ENCODE measurements at regions not wholly inside any gene's neighbourhood (a gene's known extent, or its start where the extent isn't known, plus 50 kb on each side); places are given as distances from the start of the nearest gene placed in this dataset.

- Histone ChIP-seq H3K36me3 (ENCODE audit: insufficient read depth, low read length) (no peaks in the 10 kb centered on the region), H3K27me3 (ENCODE audit: control insufficient read depth in 1 of 2, insufficient read depth in 2 of 2, low read length in 2 of 2) (no peaks in the 10 kb centered on the region), H3K4me3 (ENCODE audit: low read depth in 1 of 2, low read length in 2 of 2) (no peak overlapping the region), H3K27ac (ENCODE audit: low read depth, low read length) (no peak overlapping the region), H3K9me3 (ENCODE audit: low read length) (no peaks in the 10 kb centered on the region), H3K4me1 (ENCODE audit: insufficient read depth, low read length) (no peaks in the 10 kb centered on the region), H3K9ac (ENCODE audit: low read length) (no peak overlapping the region)
Measured at GRCh38 chr2:58879834-58880233, 638.7 kb upstream of the FANCL start.

GRCh38 chr2:58878778-58879177 is 637.7 kb upstream of the FANCL start:
- no peaks in the 10 kb centered on the region for H3K36me3 ChIP-seq (ENCODE audit: insufficient read depth, low read length)
- no peak overlapping the region for H3K27ac ChIP-seq (ENCODE audit: low read depth, low read length)
- H3K4me1 ChIP-seq (ENCODE audit: insufficient read depth, low read length) = no peaks in the 10 kb centered on the region
- H3K9me3 ChIP-seq (ENCODE audit: low read length) = no peaks in the 10 kb centered on the region
- no peak overlapping the region for H3K4me3 ChIP-seq (ENCODE audit: low read depth in 1 of 2, low read length in 2 of 2)
- H3K27me3 ChIP-seq (ENCODE audit: control insufficient read depth in 1 of 2, insufficient read depth in 2 of 2, low read length in 2 of 2) = no peaks in the 10 kb centered on the region
- no peak overlapping the region for H3K9ac ChIP-seq (ENCODE audit: low read length)

DNA sequence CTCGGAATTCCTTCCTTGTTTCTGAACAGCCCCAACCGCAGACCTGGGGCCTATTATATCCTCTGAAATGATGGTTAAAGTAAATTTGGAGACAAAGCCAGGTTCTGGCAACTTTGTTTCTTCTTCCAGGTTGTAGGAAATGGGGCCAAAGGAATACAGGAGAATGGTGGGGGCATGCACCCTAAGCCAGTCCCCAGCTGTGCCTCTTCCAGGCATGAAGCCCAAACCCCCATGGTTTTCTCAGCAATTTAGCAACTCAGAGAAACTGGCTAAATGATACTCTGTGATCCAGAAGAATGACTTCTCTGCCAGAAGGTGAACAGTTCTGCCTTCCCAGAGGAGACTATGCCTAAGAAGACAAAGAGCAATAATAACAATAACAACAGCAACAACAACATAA is 635.0 kb upstream of the FANCL start:
- H3K27me3 ChIP-seq (ENCODE audit: control insufficient read depth in 1 of 2, insufficient read depth in 2 of 2, low read length in 2 of 2) = no peaks in the 10 kb centered on the region
- no peak overlapping the region for H3K27ac ChIP-seq (ENCODE audit: low read depth, low read length)
- no peak overlapping the region for H3K4me3 ChIP-seq (ENCODE audit: low read depth in 1 of 2, low read length in 2 of 2)
- no peaks in the 10 kb centered on the region for H3K4me1 ChIP-seq (ENCODE audit: insufficient read depth, low read length)
- H3K9me3 ChIP-seq (ENCODE audit: low read length) = no peaks in the 10 kb centered on the region
- no peak overlapping the region for H3K9ac ChIP-seq (ENCODE audit: low read length)
- no peaks in the 10 kb centered on the region for H3K36me3 ChIP-seq (ENCODE audit: insufficient read depth, low read length)

DNA sequence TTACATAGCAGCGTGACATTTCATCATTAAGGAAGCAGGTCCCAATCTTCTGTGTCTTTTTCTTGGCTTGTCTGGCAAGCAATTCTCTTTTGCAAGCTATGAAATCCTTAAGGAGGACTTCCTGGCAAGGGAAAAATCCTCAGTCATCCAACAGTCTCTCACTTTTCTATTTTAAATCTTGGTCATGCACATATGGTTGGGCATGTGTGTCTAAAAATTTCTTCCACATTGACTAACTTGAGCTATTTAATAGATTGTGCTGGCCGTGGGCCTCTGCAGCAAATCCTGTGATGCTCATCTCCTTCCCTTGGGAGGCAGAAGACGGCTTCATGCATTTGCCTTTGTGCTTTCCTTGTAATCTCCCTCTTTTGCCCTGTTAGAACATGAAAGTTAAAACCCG is 634.3 kb upstream of the FANCL start:
- no peak overlapping the region for H3K27ac ChIP-seq (ENCODE audit: low read depth, low read length)
- H3K4me3 ChIP-seq (ENCODE audit: low read depth in 1 of 2, low read length in 2 of 2) = no peak overlapping the region
- no peaks in the 10 kb centered on the region for H3K27me3 ChIP-seq (ENCODE audit: control insufficient read depth in 1 of 2, insufficient read depth in 2 of 2, low read length in 2 of 2)
- H3K9ac ChIP-seq (ENCODE audit: low read length) = no peak overlapping the region
- H3K4me1 ChIP-seq (ENCODE audit: insufficient read depth, low read length) = no peaks in the 10 kb centered on the region
- H3K9me3 ChIP-seq (ENCODE audit: low read length) = no peaks in the 10 kb centered on the region
- H3K36me3 ChIP-seq (ENCODE audit: insufficient read depth, low read length) = no peaks in the 10 kb centered on the region

DNA sequence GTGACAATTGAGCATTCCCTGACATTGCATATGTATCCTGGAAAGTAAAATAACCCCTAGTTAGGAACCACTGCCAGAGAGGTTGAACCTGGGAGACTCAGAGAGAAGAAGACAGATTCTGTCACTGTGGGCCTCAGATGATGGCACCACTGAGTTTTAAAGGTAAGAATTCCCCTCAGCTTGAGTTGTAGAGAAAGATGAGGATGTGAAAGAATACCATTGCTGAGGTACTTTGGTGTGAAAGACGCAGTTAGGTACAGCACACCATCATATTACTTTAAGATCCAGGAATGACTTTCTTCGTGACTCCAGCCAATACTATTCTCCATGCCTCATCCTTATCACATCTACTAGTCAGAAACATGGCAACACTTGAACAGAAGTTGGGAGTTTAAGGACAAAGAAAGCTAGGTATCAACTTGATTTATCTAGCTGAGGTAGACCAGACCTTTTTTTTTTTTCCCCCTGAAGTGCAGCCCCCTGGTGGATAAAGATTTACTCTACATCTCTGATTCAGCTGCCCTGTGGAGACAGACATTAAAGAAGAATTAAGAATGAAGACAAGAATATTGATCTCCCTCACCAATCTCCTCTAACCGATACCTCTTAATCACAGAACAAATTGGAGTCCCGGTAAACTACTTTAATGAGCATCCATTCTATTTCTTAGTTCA is 630.5 kb upstream of the FANCL start:
- no peaks in the 10 kb centered on the region for H3K27me3 ChIP-seq (ENCODE audit: control insufficient read depth in 1 of 2, insufficient read depth in 2 of 2, low read length in 2 of 2)
- H3K4me1 ChIP-seq (ENCODE audit: insufficient read depth, low read length) = no peaks in the 10 kb centered on the region
- no peaks in the 10 kb centered on the region for H3K9me3 ChIP-seq (ENCODE audit: low read length)
- H3K27ac ChIP-seq (ENCODE audit: low read depth, low read length) = no peak overlapping the region
- H3K36me3 ChIP-seq (ENCODE audit: insufficient read depth, low read length) = no peaks in the 10 kb centered on the region
- H3K4me3 ChIP-seq (ENCODE audit: low read depth in 1 of 2, low read length in 2 of 2) = no peak overlapping the region
- no peak overlapping the region for H3K9ac ChIP-seq (ENCODE audit: low read length)

DNA sequence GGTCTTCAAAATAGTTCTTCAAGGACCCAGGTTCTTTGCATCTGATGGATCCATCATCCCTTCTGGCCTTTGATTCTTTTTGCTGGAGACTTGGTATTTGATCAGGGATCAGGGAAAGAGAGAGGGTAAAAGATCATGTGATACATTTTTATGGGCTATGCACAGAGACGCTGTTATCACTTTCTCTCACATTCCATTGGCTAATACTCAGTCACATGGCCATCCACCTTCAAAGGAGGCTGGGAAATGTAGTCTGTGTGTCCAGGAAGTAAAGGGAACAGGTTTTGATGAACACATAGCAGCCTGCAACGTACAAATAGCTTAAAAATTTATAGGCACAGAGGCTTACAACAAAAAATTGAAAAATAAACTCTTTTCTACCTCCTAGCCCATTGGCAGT is 629.6 kb upstream of the FANCL start:
- H3K4me3 ChIP-seq (ENCODE audit: low read depth in 1 of 2, low read length in 2 of 2) = no peak overlapping the region
- no peaks in the 10 kb centered on the region for H3K4me1 ChIP-seq (ENCODE audit: insufficient read depth, low read length)
- no peaks in the 10 kb centered on the region for H3K36me3 ChIP-seq (ENCODE audit: insufficient read depth, low read length)
- H3K27ac ChIP-seq (ENCODE audit: low read depth, low read length) = no peak overlapping the region
- H3K9me3 ChIP-seq (ENCODE audit: low read length) = no peaks in the 10 kb centered on the region
- no peak overlapping the region for H3K9ac ChIP-seq (ENCODE audit: low read length)
- no peaks in the 10 kb centered on the region for H3K27me3 ChIP-seq (ENCODE audit: control insufficient read depth in 1 of 2, insufficient read depth in 2 of 2, low read length in 2 of 2)

- no peaks in the 10 kb centered on the region for H3K4me1 ChIP-seq (ENCODE audit: insufficient read depth, low read length)
- no peaks in the 10 kb centered on the region for H3K27me3 ChIP-seq (ENCODE audit: control insufficient read depth in 1 of 2, insufficient read depth in 2 of 2, low read length in 2 of 2)
- no peak overlapping the region for H3K27ac ChIP-seq (ENCODE audit: low read depth, low read length)
- H3K36me3 ChIP-seq (ENCODE audit: insufficient read depth, low read length) = no peaks in the 10 kb centered on the region
- no peak overlapping the region for H3K9ac ChIP-seq (ENCODE audit: low read length)
- no peak overlapping the region for H3K4me3 ChIP-seq (ENCODE audit: low read depth in 1 of 2, low read length in 2 of 2)
- no peaks in the 10 kb centered on the region for H3K9me3 ChIP-seq (ENCODE audit: low read length)
Measured at GRCh38 chr2:58866946-58867345, 625.8 kb upstream of the FANCL start.

DNA sequence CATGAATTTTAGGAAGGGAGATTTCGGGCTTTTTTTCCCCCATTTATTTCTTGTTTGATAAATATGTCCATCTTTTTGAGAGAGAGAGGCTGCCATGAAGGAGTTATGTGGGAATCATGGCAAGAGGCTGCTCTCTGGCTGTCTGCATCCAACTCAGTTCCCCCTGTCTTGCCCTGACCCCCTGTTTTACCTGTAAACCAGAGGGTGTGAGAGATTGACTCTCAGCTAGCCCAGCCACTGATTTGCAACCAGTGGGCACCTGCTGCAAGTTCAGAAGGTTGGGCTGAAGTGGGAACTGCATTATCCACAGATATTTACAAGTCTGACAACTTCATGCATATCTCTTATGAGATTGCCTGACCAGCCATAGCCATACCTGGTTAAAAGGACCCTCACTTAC is 625.4 kb upstream of the FANCL start:
- H3K36me3 ChIP-seq (ENCODE audit: insufficient read depth, low read length) = no peaks in the 10 kb centered on the region
- no peaks in the 10 kb centered on the region for H3K27me3 ChIP-seq (ENCODE audit: control insufficient read depth in 1 of 2, insufficient read depth in 2 of 2, low read length in 2 of 2)
- no peak overlapping the region for H3K27ac ChIP-seq (ENCODE audit: low read depth, low read length)
- no peak overlapping the region for H3K9ac ChIP-seq (ENCODE audit: low read length)
- no peaks in the 10 kb centered on the region for H3K4me1 ChIP-seq (ENCODE audit: insufficient read depth, low read length)
- no peaks in the 10 kb centered on the region for H3K9me3 ChIP-seq (ENCODE audit: low read length)
- H3K4me3 ChIP-seq (ENCODE audit: low read depth in 1 of 2, low read length in 2 of 2) = no peak overlapping the region

DNA sequence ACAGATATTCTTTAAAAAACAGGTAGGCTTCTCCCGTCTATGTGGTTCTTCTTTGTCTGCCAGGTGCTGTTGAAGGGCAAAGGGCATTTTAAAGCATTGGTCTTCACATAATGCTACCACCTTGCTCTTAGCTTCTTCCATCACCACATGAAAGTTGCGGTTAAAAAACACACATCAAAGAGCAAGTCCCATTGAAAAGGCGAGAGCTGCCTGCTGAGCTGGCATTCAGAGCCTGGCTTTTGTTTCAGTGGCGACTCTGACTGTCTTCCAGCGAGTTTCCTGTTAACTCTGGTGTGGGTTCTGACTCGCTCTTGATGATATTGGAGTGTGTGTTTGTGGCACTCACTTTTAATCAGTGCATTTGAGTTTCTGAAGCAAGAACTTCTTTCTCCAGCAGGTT is 624.9 kb upstream of the FANCL start:
- Histone ChIP-seq H3K27ac (ENCODE audit: low read depth, low read length) (no peak overlapping the region), H3K9ac (ENCODE audit: low read length) (no peak overlapping the region), H3K9me3 (ENCODE audit: low read length) (no peaks in the 10 kb centered on the region), H3K36me3 (ENCODE audit: insufficient read depth, low read length) (no peaks in the 10 kb centered on the region), H3K4me3 (ENCODE audit: low read depth in 1 of 2, low read length in 2 of 2) (no peak overlapping the region), H3K27me3 (ENCODE audit: control insufficient read depth in 1 of 2, insufficient read depth in 2 of 2, low read length in 2 of 2) (no peaks in the 10 kb centered on the region), H3K4me1 (ENCODE audit: insufficient read depth, low read length) (no peaks in the 10 kb centered on the region)

GRCh38 chr2:58865436-58865835 is 624.3 kb upstream of the FANCL start:
- Histone ChIP-seq H3K27me3 (ENCODE audit: control insufficient read depth in 1 of 2, insufficient read depth in 2 of 2, low read length in 2 of 2) (no peaks in the 10 kb centered on the region), H3K4me3 (ENCODE audit: low read depth in 1 of 2, low read length in 2 of 2) (no peak overlapping the region), H3K36me3 (ENCODE audit: insufficient read depth, low read length) (no peaks in the 10 kb centered on the region), H3K9me3 (ENCODE audit: low read length) (no peaks in the 10 kb centered on the region), H3K9ac (ENCODE audit: low read length) (no peak overlapping the region), H3K4me1 (ENCODE audit: insufficient read depth, low read length) (no peaks in the 10 kb centered on the region), H3K27ac (ENCODE audit: low read depth, low read length) (no peak overlapping the region)

GRCh38 chr2:58862244-58862643 is 621.1 kb upstream of the FANCL start:
- no peak overlapping the region for H3K27ac ChIP-seq (ENCODE audit: low read depth, low read length)
- H3K36me3 ChIP-seq (ENCODE audit: insufficient read depth, low read length) = no peaks in the 10 kb centered on the region
- no peaks in the 10 kb centered on the region for H3K9me3 ChIP-seq (ENCODE audit: low read length)
- H3K4me3 ChIP-seq (ENCODE audit: low read depth in 1 of 2, low read length in 2 of 2) = no peak overlapping the region
- H3K27me3 ChIP-seq (ENCODE audit: control insufficient read depth in 1 of 2, insufficient read depth in 2 of 2, low read length in 2 of 2) = no peaks in the 10 kb centered on the region
- H3K9ac ChIP-seq (ENCODE audit: low read length) = no peak overlapping the region
- H3K4me1 ChIP-seq (ENCODE audit: insufficient read depth, low read length) = no peaks in the 10 kb centered on the region

DNA sequence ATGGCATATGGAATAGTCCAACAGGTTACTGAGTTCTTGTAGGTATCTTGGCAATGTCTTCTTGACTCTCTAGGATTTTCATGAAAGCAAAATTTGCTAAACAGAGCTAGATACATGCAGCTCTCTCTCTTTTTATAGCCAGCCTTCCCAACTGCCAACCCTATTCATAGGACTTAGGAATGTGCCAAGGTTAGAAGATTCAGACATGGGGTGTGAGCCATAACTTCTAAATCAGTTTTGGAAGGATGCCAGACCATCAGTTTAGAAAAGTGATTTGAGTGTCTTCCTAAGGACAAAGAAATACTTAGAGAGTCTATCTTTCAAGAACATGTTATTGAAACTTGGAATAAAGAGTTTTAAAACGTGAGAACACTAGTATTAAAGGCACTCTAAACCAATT is 619.5 kb upstream of the FANCL start:
- Histone ChIP-seq H3K27ac (ENCODE audit: low read depth, low read length) (no peak overlapping the region), H3K36me3 (ENCODE audit: insufficient read depth, low read length) (no peaks in the 10 kb centered on the region), H3K27me3 (ENCODE audit: control insufficient read depth in 1 of 2, insufficient read depth in 2 of 2, low read length in 2 of 2) (no peaks in the 10 kb centered on the region), H3K9me3 (ENCODE audit: low read length) (no peaks in the 10 kb centered on the region), H3K9ac (ENCODE audit: low read length) (no peak overlapping the region), H3K4me1 (ENCODE audit: insufficient read depth, low read length) (no peaks in the 10 kb centered on the region), H3K4me3 (ENCODE audit: low read depth in 1 of 2, low read length in 2 of 2) (no peak overlapping the region)

Data from muscle layer of colon (tissue), 2 donors.